Fibroblast of skin of left biceps (primary cell): ENCODE measurements at regions not wholly inside any gene's neighbourhood (a gene's known extent, or its start where the extent isn't known, plus 50 kb on each side); places are given as distances from the start of the nearest gene placed in this dataset.

Source experiments
- DNase-seq, 2 experiments: peaks; one replicate each; pipeline ENCODE4 v3.0.0-alpha.2; 2013; ENCODE audit warnings: low read depth in 2 of 2

- DNase-seq: no peak
These were observed 613.9 kb downstream of the FAT4 start for GRCh38 chr4:125928652-125929051.

- no peak for DNase-seq
These were observed 623.8 kb downstream of the FAT4 start for GRCh38 chr4:125938541-125938940.

- DNase-seq: no peak
These were observed 625.7 kb downstream of the FAT4 start for GRCh38 chr4:125940426-125940825.

- no peak for DNase-seq
These were observed 630.2 kb downstream of the FAT4 start for GRCh38 chr4:125944966-125945365.

- no peak for DNase-seq
These were observed 633.3 kb downstream of the FAT4 start for GRCh38 chr4:125948021-125948420.

- DNase-seq: peak; percentile 75 to 81
These were observed 636.6 kb downstream of the FAT4 start for GRCh38 chr4:125951261-125951887.

- peak in 1 of 2 experiments; percentile 6 for DNase-seq
These were observed 637.9 kb downstream of the FAT4 start for GRCh38 chr4:125952631-125953030.

GRCh38 chr4:125956276-125956675, 641.5 kb downstream of the FAT4 start:
- DNase-seq: peak; percentile 45 to 59

GRCh38 chr4:125958519-125958918, 643.8 kb downstream of the FAT4 start:
- DNase-seq: no peak

GRCh38 chr4:125961626-125962025, 646.9 kb downstream of the FAT4 start:
- no peak for DNase-seq

- DNase-seq: no peak
These were observed 661.2 kb downstream of the FAT4 start for GRCh38 chr4:125975861-125976397.

GRCh38 chr4:125979950-125980349, 665.2 kb downstream of the FAT4 start:
- DNase-seq: no peak

GRCh38 chr4:125983168-125983567, 668.4 kb downstream of the FAT4 start:
- no peak for DNase-seq

- no peak for DNase-seq
These were observed 671.1 kb downstream of the FAT4 start for GRCh38 chr4:125985856-125986255.

GRCh38 chr4:125986307-125986706, 671.6 kb downstream of the FAT4 start:
- no peak for DNase-seq

GRCh38 chr4:125988464-125988863, 673.7 kb downstream of the FAT4 start:
- DNase-seq: no peak

- DNase-seq: no peak
These were observed 676.6 kb downstream of the FAT4 start for GRCh38 chr4:125991398-125991797.

- no peak for DNase-seq
These were observed 678.1 kb downstream of the FAT4 start for GRCh38 chr4:125992891-125993290.

GRCh38 chr4:125994024-125994423, 679.3 kb downstream of the FAT4 start:
- no peak for DNase-seq

GRCh38 chr4:125994430-125994829, 679.7 kb downstream of the FAT4 start:
- no peak for DNase-seq

GRCh38 chr4:126004941-126005340, 690.2 kb downstream of the FAT4 start:
- no peak for DNase-seq

GRCh38 chr4:126007142-126007541, 692.4 kb downstream of the FAT4 start:
- no peak for DNase-seq

- DNase-seq: no peak
These were observed 698.0 kb downstream of the FAT4 start for GRCh38 chr4:126012691-126013290.

- no peak for DNase-seq
These were observed 703.5 kb downstream of the FAT4 start for GRCh38 chr4:126018274-126018673.
